CD4-positive, alpha-beta memory T cell (primary cell): ENCODE measurements at regions not wholly inside any gene's neighbourhood (a gene's known extent, or its start where the extent isn't known, plus 50 kb on each side); places are given as distances from the start of the nearest gene placed in this dataset.
"Not testable (repeated sequence)": the region's sequence is repeated elsewhere in the genome, so short reads cannot be mapped to it uniquely, and the experiment has no call there.

Experiments
- CTCF ChIA-PET: fragments of 350-600 bp; sonication (Branson Sonifier 250); formaldehyde crosslinking; loops from one replicate; lab custom pipeline; 2021; ENCODE audit warnings: inconsistent platforms; ENCODE audit not compliant: partially characterized antibody; lab: Charles Lee
- POLR2A ChIA-PET: fragments of 350-600 bp; sonication (Branson Sonifier 250); formaldehyde crosslinking; loops from one replicate; lab custom pipeline; 2021; ENCODE audit not compliant: partially characterized antibody; lab: Charles Lee
- DNase-seq, 5 donors: peaks; one replicate each; pipeline versions ENCODE4 v3.0.0 to v3.0.0-alpha.2; 2020 to 2022; ENCODE audit warnings: mixed read lengths in 1 of 5
- H3K27ac ChIP-seq: one replicate; pipeline ENCODE4 v1.7.0; 2013; ENCODE audit warnings: low read depth, low read length
- H3K27me3 ChIP-seq: 2 replicates; pipeline ENCODE4 v1.7.0; 2013; ENCODE audit warnings: mild to moderate bottlenecking, low read length, moderate library complexity; ENCODE audit not compliant: insufficient read depth
- H3K36me3 ChIP-seq: 2 replicates; pipeline ENCODE4 v1.7.0; 2013; ENCODE audit warnings: mild to moderate bottlenecking, low read length, moderate library complexity; ENCODE audit not compliant: insufficient read depth
- H3K4me1 ChIP-seq: 2 replicates; pipeline ENCODE4 v1.7.0; 2013; ENCODE audit warnings: mild to moderate bottlenecking, low read length, moderate library complexity; ENCODE audit not compliant: insufficient read depth
- H3K4me3 ChIP-seq, 2 donors: one replicate each; pipeline ENCODE4 v1.7.0; 2013; ENCODE audit warnings: low read length in 2 of 2, mild to moderate bottlenecking in 1 of 2
- H3K9me3 ChIP-seq, 2 donors: one replicate each; pipeline ENCODE4 v1.7.0; 2013; ENCODE audit warnings: low read length in 2 of 2, control low read depth in 1 of 2; ENCODE audit not compliant: control insufficient read depth in 1 of 2
- H3K27ac Mint-ChIP-seq, 7 donors: one replicate each; pipeline ENCODE4 v1.8.0; 2020 to 2021; ENCODE audit warnings: mixed read lengths in 7 of 7, mild to moderate bottlenecking in 6 of 7, inconsistent platforms in 3 of 7, moderate library complexity in 3 of 7
- H3K27me3 Mint-ChIP-seq, 2 donors: one replicate each; pipeline ENCODE4 v1.8.0; 2020 to 2021; ENCODE audit warnings: mixed read lengths in 2 of 2
- H3K36me3 Mint-ChIP-seq, 2 donors: one replicate each; pipeline ENCODE4 v1.8.0; 2020 to 2021; ENCODE audit warnings: mixed read lengths in 2 of 2, inconsistent platforms in 1 of 2, mild to moderate bottlenecking in 1 of 2
- H3K4me1 Mint-ChIP-seq, 4 donors: one replicate each; pipeline ENCODE4 v1.8.0; 2020 to 2021; ENCODE audit warnings: mixed read lengths in 4 of 4, mild to moderate bottlenecking in 1 of 4
- H3K4me3 Mint-ChIP-seq, 8 donors: one replicate each; pipeline ENCODE4 v1.8.0; 2020 to 2021; ENCODE audit warnings: mixed read lengths in 8 of 8, mild to moderate bottlenecking in 7 of 8, moderate library complexity in 6 of 8, inconsistent platforms in 3 of 8
- H3K9me3 Mint-ChIP-seq, 8 donors: one replicate each; pipeline ENCODE4 v1.8.0; 2020 to 2021; ENCODE audit warnings: mixed read lengths in 8 of 8, mild to moderate bottlenecking in 5 of 8, inconsistent platforms in 3 of 8, moderate library complexity in 1 of 8
- intact Hi-C: fragments of 100-400 bp; cut with micrococcal nuclease; formaldehyde crosslinking; loops from one replicate; pipeline ENCODE4 v1.15.1; 2023

DNA sequence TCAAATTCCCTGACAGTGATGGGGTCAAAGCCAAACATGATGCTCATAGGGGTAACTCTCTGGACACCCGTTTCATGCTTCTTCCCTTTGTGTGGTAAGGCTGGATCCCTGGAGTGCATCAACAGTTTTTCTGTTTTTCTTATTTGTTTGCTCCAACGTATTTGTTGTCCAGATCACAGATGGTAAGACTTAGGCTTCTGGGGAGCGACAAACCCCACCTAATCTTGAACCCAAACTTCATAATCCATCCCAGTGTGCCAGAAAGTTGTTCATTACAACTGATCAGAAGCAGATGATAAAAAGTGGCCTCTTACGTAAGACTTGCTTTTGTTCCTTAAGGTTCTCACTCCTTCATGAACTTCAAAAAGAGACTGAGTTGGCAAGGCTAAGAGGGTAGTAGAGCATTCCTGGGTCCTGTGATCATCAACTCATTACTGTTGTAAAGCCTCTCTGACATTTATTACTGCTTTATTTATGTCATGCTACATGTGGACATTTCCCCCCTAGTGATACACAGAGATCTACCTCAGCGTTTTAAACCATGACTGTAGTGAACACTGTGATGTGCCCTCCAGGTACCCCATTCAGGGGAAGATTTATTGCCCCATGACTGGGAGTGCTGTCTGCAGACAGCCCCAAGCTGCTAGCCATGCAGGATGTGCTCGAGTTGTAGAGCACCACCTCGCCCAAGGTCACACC, 125.6 kb downstream of the CCDC71L start:
- Histone ChIP-seq H3K27me3 (no peaks in the 10 kb centered on the region), H3K36me3 (no peaks in the 10 kb centered on the region), H3K4me3 (no peak overlapping the region), H3K4me1 (peaks cover 10% of the 10 kb centered on the region), H3K27ac (no peak overlapping the region), H3K9me3 (no peaks in the 10 kb centered on the region)
- H3K9me3 Mint-ChIP-seq = peaks cover 0 to 8% (median 0%) of the 10 kb centered on the region in 8 donors
- ChIA-PET CTCF (interaction anchor here (1.2 kb wide), 1 partner anchor 201 kb away, joined by 3 read pairs; no protein-coding TSS in a partner anchor), POLR2A (interaction anchor here (0.9 kb wide), 1 partner anchor 11 kb away, joined by 5 read pairs; no protein-coding TSS in a partner anchor)
- H3K4me1 Mint-ChIP-seq = peaks cover 17 to 25% (median 19%) of the 10 kb centered on the region in 4 donors
- H3K27me3 Mint-ChIP-seq = no peaks in the 10 kb centered on the region
- H3K36me3 Mint-ChIP-seq = no peaks in the 10 kb centered on the region
- no peak overlapping the region for H3K27ac Mint-ChIP-seq
- DNase-seq = no peak
- intact Hi-C loops = no loop called here
- H3K4me3 Mint-ChIP-seq = peak overlapping the region in 1 of 8 donors; percentile 10

DNA sequence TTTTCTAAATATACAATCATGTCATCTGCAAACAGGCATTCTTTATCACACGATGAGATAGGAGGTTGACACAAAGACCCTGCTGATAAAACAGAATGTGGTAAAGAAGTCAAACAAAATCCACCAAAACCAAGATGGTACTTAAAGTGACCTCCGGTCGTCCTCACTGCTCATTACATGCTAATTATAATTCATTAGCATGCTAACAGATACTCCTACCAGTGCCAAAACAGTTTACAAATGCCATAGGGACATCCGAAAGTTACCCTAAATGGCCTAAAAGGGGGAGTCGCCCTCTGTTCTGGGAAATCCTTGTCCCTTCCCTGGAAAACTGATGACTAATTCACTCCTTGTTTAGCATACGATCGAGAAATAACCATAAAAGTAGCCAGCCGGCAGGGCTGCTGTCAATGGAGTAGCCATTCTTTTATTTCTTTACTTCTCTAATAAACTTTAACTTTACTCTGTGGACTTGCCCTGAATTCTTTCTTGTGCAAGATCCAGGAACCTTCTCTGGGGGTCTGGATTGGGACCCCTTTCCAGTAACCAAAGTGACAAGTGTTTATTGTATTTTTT, 126.6 kb downstream of the CCDC71L start:
- H3K4me1 Mint-ChIP-seq = peaks cover 17 to 25% (median 19%) of the 10 kb centered on the region in 4 donors
- Histone ChIP-seq H3K27ac (no peak overlapping the region), H3K27me3 (no peaks in the 10 kb centered on the region), H3K4me3 (no peak overlapping the region), H3K36me3 (no peaks in the 10 kb centered on the region), H3K4me1 (peaks cover 10% of the 10 kb centered on the region), H3K9me3 (no peaks in the 10 kb centered on the region)
- peaks cover 0 to 8% (median 0%) of the 10 kb centered on the region in 8 donors for H3K9me3 Mint-ChIP-seq
- DNase-seq = no peak
- ChIA-PET CTCF (interaction anchor here (1.0 kb wide), 1 partner anchor 8 kb away, joined by 4 read pairs; no protein-coding TSS in a partner anchor), POLR2A (no interaction called here)
- H3K4me3 Mint-ChIP-seq = no peak overlapping the region
- no peaks in the 10 kb centered on the region for H3K36me3 Mint-ChIP-seq
- intact Hi-C loops = no loop called here
- no peaks in the 10 kb centered on the region for H3K27me3 Mint-ChIP-seq
- H3K27ac Mint-ChIP-seq = no peak overlapping the region

DNA sequence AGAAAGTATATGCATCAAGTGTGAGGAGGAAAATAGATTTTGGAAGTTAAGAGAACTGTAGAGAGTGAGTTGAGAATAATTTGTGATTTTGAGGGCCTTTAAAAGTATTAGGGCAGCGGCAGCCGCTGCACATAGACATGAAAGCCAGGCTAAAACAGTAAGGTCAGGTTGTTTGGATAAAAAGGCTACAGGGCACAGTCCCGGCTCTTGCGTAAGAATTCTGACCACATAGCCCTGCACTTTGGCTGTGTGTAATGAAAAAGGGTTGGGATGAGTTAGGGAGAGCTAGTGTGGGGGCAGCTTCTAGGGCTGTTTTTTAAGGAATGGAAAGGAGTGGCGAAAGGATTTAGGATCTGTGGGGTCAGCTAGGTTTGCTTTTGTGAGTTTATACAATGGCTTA, 130.8 kb downstream of the CCDC71L start:
- H3K9me3 Mint-ChIP-seq, H3K27me3 ChIP-seq, H3K27ac Mint-ChIP-seq, H3K36me3 ChIP-seq, H3K27me3 Mint-ChIP-seq, CTCF ChIA-PET, H3K27ac ChIP-seq, POLR2A ChIA-PET, H3K4me3 ChIP-seq, H3K4me3 Mint-ChIP-seq, H3K4me1 ChIP-seq, H3K36me3 Mint-ChIP-seq, H3K4me1 Mint-ChIP-seq, H3K9me3 ChIP-seq, intact Hi-C loops, DNase-seq: not testable (repeated sequence)

DNA sequence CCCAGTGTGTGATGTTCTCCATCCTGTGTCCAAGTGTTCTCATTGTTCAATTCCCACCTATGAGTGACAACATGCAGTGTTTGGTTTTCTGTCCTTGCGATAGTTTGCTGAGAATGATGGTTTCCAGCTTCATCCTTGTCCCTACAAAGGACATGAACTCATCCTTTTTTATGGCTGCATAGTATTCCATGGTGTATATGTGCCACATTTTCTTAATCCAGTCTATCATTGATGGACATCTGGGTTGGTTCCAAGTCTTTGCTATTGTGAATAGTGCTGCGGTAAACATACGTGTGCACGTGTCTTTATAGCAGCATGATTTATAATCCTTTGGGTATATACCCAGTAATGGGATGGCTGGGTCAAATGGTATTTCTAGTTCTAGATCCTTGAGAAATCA, 134.3 kb downstream of the CCDC71L start:
- H3K27ac ChIP-seq, intact Hi-C loops, H3K27ac Mint-ChIP-seq, POLR2A ChIA-PET, H3K36me3 ChIP-seq, H3K4me3 Mint-ChIP-seq, H3K36me3 Mint-ChIP-seq, DNase-seq, H3K4me3 ChIP-seq, H3K27me3 Mint-ChIP-seq, H3K9me3 Mint-ChIP-seq, CTCF ChIA-PET, H3K27me3 ChIP-seq, H3K9me3 ChIP-seq: not testable (repeated sequence)
- peaks cover 17% of the 10 kb centered on the region for H3K4me1 ChIP-seq
- peaks cover 14 to 21% (median 19%) of the 10 kb centered on the region in 4 donors for H3K4me1 Mint-ChIP-seq

DNA sequence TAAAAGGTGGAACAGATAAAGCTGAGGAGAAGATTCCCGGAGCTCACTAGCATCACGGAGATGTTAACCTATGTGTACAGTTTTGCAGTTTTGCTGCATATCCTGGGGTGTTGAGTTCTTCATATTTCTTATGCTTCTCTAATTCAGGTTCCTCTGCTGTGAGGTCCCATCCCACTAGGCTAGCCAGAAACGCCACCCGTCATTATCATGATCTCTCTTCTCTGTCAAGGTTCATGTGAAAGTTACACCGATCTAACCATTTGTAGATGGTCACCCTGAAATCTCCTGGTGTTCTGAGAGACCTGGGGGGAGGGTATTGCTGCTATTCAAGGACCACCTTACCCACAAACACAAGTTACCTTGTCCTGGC, 136.3 kb downstream of the CCDC71L start:
- intact Hi-C loops = no loop called here
- POLR2A ChIA-PET = interaction anchor here (0.9 to 1.6 kb wide), 5 partner anchors 11 to 240 kb away, joined by 3 to 5 read pairs (median 3); partner anchors contain the start of gene NAMPT

DNA sequence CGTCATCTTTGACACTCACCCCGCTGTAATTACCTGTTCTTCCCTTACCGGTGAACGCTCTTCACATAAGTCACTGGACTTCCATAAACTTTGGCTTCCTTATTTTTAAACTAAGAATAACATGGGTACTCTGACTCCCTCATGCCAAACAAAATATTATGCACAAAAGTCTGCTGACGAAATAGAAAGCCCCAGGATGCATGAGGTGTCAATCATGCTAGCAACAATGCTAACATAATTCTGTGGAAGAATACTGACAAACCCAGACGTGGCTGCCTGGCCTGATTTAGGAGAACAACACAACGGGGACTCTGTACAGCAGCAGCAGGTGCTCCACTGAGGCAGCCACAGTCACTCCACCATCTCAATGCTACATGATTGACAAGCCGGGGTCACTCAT, 137.5 kb downstream of the CCDC71L start:
- H3K36me3 ChIP-seq = no peaks in the 10 kb centered on the region
- no peaks in the 10 kb centered on the region for H3K9me3 Mint-ChIP-seq
- DNase-seq = no peak
- peaks cover 17% of the 10 kb centered on the region for H3K4me1 ChIP-seq
- POLR2A ChIA-PET = no interaction called here
- H3K36me3 Mint-ChIP-seq = no peaks in the 10 kb centered on the region
- no peak overlapping the region for H3K4me3 ChIP-seq
- intact Hi-C loops = no loop called here
- no peaks in the 10 kb centered on the region for H3K27me3 ChIP-seq
- peaks cover 10 to 14% of the 10 kb centered on the region in 2 donors for H3K27me3 Mint-ChIP-seq
- CTCF ChIA-PET = interaction anchor here (1.3 kb wide), 1 partner anchor 213 kb away, joined by 6 read pairs; no protein-coding TSS in a partner anchor
- no peaks in the 10 kb centered on the region for H3K9me3 ChIP-seq
- peaks cover 14 to 21% (median 19%) of the 10 kb centered on the region in 4 donors for H3K4me1 Mint-ChIP-seq
- no peak overlapping the region for H3K27ac ChIP-seq
- peak overlapping the region in 2 of 7 donors; percentile 81 for H3K27ac Mint-ChIP-seq
- no peak overlapping the region for H3K4me3 Mint-ChIP-seq

More for the DNA sequence above, 136.3 kb downstream of the CCDC71L start:
- Histone ChIP-seq H3K27me3 (no peaks in the 10 kb centered on the region), H3K4me3 (no peak overlapping the region), H3K27ac (peak overlapping the region; percentile 13), H3K9me3 (no peaks in the 10 kb centered on the region), H3K36me3 (no peaks in the 10 kb centered on the region), H3K4me1 (peaks cover 17% of the 10 kb centered on the region)
- no peak for DNase-seq
- Mint-ChIP-seq H3K4me3 (peak overlapping the region in 3 of 8 donors; percentile 2 to 40 (median 13)), H3K4me1 (peaks cover 14 to 21% (median 19%) of the 10 kb centered on the region in 4 donors), H3K9me3 (no peaks in the 10 kb centered on the region), H3K27ac (peak overlapping the region; percentile 58 to 87 (median 72)), H3K27me3 (peaks cover 2 to 3% of the 10 kb centered on the region in 2 donors), H3K36me3 (no peaks in the 10 kb centered on the region)
- CTCF ChIA-PET = interaction anchor here (1.3 kb wide), 2 partner anchors 18 to 212 kb away, joined by 6 read pairs; no protein-coding TSS in a partner anchor

DNA sequence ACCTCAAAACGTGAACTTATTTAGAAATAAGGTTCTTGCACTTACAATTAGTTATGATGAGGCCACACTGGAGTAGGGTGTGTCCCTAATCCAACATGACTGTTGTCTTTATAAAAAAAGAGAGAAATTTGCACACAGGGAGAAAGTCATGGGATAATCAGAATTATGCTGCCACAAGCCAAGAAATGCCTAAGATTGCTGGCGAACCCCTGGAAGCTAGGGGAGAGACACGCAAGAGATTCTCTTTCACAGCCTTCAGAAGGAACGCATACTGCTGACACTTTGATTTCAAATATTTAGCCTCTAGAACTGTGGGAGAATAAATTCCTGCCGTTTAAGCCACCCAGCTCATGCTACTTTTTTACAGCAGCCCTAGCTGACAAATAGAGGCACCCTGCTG, 138.3 kb downstream of the CCDC71L start:
- Histone ChIP-seq H3K4me1 (peaks cover 17% of the 10 kb centered on the region), H3K27me3 (no peaks in the 10 kb centered on the region), H3K4me3 (no peak overlapping the region), H3K27ac (no peak overlapping the region), H3K9me3 (no peaks in the 10 kb centered on the region), H3K36me3 (no peaks in the 10 kb centered on the region)
- ChIA-PET CTCF (no interaction called here), POLR2A (no interaction called here)
- Mint-ChIP-seq H3K9me3 (no peaks in the 10 kb centered on the region), H3K4me3 (no peak overlapping the region), H3K27ac (no peak overlapping the region), H3K4me1 (peaks cover 14 to 21% (median 19%) of the 10 kb centered on the region in 4 donors), H3K27me3 (peaks cover 10 to 14% of the 10 kb centered on the region in 2 donors), H3K36me3 (no peaks in the 10 kb centered on the region)
- intact Hi-C loops = no loop called here
- DNase-seq = no peak
